Breast epithelium (tissue), 3 donors: ENCODE measurements at regions not wholly inside any gene's neighbourhood (a gene's known extent, or its start where the extent isn't known, plus 50 kb on each side); places are given as distances from the start of the nearest gene placed in this dataset.
"Not testable (repeated sequence)": the region's sequence is repeated elsewhere in the genome, so short reads cannot be mapped to it uniquely, and the experiment has no call there.

ENCODE experiments used
- CTCF ChIP-seq, 3 donors: fragments of 450-650 bp; IDR thresholded peaks; one replicate each; pipeline ENCODE4 v1.5.1; 2016 to 2017; ENCODE audit warnings: antibody characterized with exemption in 3 of 3, mild to moderate bottlenecking in 3 of 3, moderate library complexity in 3 of 3
- POLR2A ChIP-seq: fragments of 450-650 bp; IDR thresholded peaks from one replicate; pipeline ENCODE4 v1.6.1; 2016; ENCODE audit warnings: antibody characterized with exemption, mild to moderate bottlenecking, moderate library complexity
- POLR2AphosphoS5 ChIP-seq, 3 donors: sonication (generic); formaldehyde crosslinking; IDR thresholded peaks; one replicate each; pipeline ENCODE4 v1.6.1; 2017; ENCODE audit warnings: antibody characterized with exemption in 3 of 3

DNA sequence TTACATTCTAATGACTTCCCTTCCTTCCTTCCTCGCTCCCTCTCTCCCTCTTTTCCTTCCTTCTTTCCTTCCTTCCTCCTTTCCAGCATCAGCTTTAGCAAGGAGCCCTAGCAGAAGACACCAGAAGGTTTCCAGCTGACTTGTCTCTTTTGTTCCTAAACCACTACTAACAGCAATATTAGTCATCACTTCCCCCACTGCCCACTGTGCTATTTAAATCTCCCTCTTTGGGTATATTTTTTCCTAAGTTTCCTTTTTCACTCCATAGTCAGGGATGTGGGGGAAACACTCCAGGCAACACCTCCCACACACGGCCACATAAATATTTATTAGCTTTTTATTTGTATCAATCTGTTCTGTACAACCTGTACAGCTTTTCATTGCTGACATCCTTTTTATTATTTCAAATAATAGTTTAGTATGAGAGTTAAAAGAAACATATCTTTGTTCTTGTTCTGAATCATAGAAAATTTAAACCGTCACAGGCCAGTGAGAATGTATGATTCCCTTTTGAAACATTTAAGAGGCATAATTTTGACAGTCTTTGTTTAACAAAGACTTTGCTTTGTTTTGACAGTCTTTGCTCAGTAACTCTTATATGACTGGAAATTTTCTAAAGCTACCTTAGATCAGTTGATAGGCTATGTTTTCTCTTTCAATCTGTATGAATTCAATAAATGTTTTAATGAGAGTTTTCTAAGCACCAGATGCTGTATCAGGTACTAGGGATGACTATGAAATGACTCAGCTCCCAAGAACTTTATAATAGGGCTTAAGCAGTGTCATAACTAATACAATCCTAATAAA, 167.9 kb downstream of the POTEB3 start:
- TF ChIP-seq POLR2A; CTCF (IDR thresholded peaks at IDR 0.05); POLR2AphosphoS5 (IDR thresholded peaks at IDR 0.05): not testable (repeated sequence)
